Cerebellar cortex (tissue), 1 donor: ENCODE measurements at regions not wholly inside any gene's neighbourhood (a gene's known extent, or its start where the extent isn't known, plus 50 kb on each side); places are given as distances from the start of the nearest gene placed in this dataset.

ENCODE experiments used
- DNase-seq: peaks from one replicate; pipeline ENCODE4 v3.0.0-alpha.2; 2015; ENCODE audit warnings: low spot score

DNA sequence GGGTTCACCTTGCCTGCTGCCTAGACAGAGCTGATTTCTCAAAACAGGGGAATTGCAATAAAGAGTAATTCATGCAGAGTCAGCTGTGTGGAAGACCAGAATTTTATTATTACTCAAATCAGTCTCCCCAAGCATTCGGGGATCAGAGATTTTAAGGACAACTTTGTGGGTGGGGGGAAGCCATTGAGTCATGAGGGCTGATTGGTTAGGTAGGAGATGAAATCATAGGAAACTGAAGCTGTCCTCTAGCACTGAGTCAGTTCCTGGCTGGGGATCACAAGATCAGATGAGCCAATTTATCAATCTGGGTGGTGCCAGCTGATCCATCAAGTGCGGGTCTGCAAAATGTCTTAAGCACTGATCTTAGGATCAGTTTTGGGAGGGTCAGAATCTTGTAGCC is 159.1 kb upstream of the MAP1B start:
- no peak for DNase-seq

DNA sequence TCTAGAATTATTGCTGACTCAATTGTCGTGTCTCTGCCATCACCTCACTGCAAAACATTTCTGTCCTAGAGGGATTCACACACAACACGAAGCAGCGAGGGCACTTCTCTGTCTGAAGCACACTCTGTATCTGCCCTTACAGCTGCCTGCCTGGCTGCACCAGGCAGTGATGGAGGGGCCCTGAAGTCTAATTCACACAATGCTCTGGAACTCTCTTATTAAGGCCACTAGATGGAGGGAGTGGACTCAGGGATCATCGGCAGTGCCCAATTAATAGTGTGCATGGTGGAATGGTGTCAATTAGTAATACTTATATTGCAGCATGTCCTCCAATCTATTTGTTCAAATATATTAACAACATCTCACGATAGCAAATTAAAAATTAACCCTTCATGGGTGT is 157.5 kb upstream of the MAP1B start:
- no peak for DNase-seq

DNA sequence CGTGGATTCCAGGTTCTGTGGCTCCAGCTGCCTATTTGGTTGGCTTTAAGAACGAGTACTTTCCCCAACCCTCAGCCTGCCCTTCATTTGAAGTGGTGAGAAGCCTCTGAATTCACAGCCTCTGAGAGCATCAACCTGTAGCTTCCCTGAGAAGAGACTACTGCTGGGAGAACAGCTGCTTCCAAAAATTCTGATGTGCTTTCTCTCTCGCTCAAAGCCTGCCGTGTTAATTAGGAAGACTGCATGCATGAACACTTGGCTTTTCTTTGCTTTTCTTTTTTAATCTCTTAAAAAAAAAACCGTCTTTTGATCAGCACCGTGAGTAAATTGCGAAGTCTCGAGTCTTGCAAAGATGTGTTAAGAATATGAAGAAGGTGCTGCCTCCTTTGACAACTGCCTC is 153.4 kb upstream of the MAP1B start:
- peak; percentile 32 for DNase-seq

DNA sequence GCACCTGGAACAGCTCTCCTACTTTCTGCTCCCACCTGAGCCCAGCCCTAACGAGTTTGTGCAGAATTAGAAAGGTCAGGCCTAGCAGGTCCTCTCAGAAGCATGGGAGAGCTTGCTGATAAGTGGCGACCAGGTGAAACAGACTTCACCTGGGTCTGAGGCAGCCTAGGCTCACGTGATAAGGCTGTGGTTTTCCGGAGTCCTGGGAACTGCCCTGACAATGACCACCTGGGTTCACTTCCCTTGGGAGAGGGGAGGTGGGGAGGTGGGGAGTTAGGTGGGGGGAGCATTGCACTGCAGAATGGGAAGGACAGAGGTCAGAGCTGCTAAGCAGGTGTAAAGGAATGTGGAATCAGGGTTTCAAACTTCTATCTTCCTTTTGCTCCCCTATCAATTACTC is 152.9 kb upstream of the MAP1B start:
- DNase-seq, result no peak

DNA sequence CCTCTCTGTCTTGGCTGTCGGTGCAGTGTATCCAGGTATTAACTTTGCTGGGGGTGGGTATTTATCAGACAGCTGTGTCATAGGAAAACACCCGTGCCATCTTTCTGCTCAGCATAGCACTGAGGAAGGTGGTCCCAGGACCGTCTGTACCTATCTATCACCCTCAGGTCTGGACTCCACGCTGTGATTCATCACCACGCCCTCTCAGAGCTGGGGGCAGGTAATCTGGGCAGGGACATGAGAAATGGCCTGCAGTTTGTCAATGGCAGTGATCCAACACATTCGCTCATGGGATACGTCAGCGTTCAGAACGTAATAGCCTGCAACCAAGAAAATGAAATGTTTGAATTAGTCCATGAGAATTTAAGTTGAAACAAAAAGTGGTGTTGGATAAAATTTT is 151.6 kb upstream of the MAP1B start:
- no peak for DNase-seq

DNA sequence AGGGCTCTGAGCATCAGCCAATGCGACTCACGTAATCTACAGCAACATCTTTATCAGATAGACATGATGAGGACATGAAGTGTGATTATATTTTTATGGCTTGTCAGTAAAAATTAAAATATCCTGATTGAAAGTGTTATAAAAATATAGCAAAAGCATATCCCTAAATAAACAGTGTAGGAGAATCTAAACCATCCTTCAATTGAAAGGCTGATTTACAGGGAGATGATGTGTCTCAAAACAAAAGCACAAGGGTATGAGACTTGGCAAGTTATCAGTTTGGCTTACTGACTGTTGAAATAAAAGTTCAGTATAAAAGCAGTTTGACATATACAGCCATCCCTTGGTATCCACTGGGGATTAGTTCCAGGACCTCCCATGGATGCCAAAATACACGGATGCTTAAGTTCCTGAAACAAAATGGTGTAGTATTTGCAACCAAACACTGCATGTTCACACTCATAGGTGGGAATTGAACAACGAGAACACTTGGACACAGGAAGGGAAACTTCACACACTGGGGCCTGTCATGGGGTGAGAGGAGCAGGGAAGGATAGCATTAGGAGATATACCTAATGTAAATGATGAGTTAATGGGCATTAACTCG is 149.9 kb upstream of the MAP1B start:
- no peak for DNase-seq

DNA sequence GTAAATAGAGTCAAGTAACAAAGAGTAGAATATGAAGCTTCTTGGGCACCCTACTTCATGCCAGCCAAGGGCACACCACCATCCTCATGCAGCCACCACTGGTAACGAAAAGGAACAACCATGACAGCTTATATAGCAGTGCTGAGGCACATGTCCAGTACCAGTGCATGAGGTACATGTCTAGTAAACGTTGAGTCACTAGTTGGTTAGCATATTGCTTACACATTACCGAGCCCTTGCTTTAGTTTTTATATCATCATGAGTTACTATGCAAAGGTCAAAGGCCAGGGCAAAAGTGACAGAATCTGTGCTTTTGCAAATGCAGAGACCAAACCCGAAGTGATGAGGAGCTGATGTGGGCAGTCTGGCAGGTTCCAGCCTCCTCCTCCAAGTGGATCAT is 147.1 kb upstream of the MAP1B start:
- no peak for DNase-seq

DNA sequence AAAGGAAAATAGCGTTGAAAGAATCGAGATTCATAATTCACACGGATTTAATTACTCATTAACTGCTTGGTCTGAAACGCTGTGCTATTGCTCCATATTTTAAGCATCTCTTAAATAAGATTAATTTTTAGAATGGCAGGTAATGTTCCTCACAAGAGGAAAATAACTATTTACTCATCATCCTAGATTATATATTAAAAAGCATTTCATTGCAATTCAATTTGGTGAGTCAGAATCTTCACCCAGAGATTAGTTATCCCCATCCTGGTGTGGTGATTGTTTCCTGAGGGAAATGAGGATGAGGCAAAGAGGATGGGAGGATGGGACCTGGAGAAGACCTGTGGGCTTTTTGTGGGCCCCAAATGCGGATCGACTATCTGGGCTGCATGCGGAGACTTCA is 145.5 kb upstream of the MAP1B start:
- DNase-seq, result no peak

DNA sequence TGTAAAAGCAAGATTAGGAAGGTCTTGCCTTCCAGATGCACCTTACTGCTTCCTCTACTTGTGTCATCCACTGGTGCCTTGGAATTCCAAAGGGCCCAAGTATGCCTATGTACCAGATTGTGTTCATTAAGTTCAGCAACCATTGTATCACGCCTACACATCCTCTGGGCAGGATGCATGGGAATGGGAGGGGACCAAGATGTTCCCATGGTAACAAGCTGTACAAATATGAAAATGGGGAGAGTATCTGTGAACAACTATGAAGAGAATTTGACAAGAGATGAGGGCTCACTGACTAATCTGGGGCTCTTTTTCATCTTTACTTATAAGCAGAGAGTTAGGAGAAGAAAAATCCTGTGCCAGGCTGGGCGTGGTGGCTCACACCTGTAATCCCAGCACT is 137.8 kb upstream of the MAP1B start:
- no peak for DNase-seq

DNA sequence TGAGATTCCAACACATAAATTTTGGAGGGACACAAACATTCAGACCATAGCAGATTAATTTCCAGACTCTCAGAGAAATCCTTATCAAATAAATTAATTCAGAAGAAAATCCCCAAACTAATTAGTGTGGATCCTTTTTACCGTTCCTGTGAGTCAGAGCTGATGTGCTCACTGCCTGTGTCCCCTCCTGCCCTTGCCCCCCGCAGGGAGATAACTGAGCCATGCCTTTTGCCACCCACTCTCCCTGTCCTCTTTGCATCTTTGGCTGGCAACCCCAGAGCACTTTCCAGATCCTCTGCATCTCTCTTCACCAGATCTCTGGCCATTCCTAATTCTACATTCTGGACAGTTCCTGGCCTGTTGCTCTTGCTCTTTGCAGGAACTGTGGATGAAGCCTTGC is 135.4 kb upstream of the MAP1B start:
- no peak for DNase-seq

DNA sequence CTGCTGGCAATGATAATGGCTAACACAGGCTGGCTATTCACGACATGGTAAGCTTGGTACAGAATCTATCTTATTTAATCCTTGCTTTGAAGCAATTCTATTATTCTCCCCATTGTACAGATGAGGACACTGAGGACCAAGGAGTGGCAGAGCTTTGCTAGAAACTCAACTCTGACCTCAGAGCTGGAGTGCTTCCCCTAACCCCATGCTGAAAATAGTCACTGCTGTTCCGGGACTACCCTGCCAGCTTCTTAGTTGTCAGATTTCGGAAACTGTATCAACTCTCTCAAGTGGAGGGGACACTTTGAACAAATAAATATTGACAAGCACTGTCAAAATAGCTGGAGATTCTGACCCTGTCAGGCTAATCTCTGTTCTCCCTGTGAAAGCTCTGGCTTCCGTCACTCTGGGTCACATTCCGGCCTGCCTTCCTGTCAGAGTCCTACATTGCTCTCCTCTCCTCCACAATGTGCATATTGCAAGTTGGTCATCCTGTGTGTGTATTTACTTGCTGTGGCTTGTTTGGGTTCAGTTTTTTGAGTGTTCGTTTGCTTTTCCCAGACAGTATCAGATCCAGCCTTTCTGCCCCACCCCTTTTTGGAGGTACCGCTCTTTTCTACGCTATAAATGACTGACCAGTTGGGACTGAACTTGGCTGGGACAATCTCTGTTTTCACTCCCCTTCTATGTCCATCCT is 134.3 kb upstream of the MAP1B start:
- DNase-seq, result no peak

DNA sequence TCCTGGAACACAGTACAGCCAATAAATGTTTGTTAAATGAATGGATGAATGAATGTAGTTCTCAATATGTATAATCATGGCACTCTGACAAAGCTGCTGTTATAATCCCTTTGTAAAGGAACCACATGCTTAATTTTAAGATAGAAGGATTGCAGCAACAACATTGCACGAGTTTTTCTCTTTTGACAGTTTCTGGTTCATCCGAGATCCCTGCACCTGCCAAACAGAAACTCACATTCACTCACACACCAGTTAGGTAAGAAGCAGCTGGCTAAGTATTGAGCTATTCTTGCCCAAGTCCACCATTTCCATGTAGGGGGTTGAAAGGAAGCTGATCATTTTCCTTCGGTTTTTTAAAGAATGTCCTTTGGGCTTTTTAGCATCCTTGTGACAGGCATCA is 133.7 kb upstream of the MAP1B start:
- peak; percentile 12 for DNase-seq

DNA sequence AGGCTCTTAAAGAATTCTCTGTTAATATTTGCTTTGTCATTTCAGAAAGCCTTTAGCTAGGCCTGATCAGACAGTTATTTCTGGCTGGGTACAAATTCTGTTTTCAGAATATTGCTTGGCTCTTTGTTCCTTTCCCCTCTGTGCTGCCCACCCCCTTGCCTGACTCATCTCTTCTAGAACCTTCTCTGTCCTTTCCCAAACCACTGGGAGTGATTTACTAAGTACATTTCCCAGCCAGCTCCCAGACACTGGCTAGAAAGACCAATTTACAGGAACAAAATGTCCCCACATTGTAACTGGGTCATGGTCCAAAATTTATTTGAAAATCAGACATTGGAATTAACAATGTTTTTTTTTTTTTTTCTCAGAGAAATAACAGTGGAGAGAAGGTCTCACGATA is 133.1 kb upstream of the MAP1B start:
- DNase-seq, result no peak

DNA sequence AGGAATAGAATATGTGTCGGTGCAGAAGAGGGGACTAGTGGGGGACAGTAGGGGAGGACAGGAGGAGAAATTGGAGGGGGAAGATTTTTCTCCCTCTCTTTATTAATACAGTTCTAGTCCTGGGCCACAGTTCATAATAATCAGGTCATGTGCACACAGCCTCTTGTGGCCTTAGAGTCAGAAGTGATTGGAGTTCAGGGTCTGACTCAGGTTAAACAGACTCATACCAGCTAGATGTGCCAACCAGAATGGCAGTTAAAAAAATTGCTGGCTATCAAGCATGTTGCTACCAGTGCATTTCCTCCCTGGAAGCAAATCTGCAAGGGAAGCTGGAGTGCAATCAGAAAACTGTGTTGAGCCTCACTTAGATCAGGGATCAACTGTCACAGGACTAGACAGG is 132.7 kb upstream of the MAP1B start:
- no peak for DNase-seq

DNA sequence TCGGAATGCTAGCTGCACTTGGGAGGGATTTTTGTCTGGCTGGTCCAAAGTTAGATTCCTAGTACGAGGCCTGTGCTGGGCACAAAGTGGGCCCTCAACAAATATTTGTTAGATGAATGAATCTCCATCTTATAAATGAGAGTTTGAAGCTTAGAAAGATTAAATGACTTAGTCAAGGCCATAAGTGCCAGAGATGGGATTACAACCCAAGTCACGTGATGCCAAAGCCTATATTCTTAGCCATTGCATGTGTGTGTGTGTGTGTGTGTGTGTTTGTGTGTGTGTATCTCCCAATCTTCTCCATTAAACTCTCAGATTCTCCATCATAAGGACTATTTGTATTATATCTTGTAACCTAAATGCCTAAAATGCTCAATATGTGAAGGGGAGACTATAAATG is 130.8 kb upstream of the MAP1B start:
- no peak for DNase-seq

DNA sequence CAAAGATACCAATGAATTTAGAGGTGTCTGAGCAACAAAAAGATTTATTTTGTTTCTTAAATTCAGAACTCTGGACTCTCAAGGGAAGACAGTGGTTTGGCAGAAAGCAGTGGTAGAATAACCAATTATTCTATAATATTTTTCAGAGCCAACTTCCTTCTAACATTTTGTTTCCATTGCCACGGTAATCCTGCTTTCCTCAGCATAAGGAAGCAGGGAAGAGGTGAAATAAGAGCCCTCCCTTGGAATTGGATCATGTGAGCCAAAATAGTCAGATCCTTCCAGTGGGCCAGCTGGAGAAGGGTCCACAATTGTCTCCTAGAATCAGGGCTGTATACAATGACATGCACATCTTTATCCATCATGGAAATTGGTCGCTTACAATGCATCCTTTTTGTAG is 130.0 kb upstream of the MAP1B start:
- no peak for DNase-seq

DNA sequence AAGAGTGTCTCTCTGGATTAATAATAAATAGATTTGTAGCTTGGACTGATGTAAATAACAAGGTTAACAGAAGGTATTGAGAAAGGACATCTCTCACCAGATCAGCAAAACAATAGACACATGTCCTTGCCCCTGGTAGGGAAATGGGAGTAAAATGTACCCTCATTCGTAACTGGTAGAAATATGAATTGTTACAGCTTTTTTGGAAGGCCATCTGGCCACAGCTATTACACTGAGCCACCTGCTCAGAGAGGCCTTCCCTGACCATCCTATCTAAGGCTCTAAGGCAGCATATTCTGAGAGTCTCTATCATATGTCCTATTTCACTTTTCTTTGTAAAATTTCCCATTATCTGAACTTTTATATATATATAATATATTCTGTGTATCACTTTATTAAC is 129.1 kb upstream of the MAP1B start:
- peak; percentile 63 for DNase-seq

DNA sequence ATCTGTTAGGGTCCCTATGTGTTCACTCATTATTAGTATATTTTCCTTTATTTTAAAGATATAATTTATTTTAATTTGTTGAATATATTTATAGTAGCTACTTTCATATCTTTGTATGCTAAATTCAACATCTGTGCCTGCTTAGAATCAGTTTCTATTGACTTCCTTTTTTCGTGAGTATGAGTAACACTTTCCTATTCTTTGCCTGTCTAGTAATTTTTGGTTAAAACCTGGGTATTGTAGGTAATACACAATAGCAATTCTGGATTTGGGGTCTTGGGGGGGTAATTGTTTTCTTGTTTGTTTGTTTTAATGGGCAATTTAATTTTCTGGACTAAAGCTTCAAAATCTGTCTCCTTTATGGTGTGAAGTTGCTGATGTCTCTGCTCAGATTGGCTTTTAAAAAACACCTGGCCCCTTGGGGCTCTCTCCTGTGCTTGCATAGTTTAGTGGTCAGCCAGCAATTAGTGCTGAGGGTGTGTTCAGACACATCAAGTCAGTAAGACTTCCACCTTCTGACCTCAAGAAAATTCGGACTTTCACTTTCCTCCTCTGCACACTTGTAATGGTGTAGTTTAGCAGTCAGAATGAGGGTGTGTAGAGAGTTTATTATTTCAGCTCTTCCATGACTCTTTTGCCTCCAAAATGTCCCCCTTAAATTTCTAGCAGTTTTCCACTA is 124.4 kb upstream of the MAP1B start:
- DNase-seq, result no peak

DNA sequence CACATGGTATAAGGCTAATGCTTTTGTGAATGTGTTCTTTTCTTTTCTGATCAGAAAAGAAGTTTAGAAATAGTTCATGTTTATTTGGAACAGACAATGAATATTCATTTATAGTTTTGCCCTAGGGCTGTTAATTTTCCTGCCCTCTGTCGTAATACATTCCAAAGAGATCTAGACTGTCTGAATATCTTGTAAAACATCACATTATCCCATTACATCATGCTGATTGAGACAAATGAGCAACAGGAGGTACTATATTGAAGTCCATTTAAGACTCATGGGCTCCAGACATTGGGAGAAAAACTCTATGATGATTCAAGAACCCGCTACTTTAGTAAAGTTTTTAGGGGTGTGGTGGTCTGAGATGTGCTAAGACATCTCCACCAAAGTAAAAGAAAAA is 121.2 kb upstream of the MAP1B start:
- DNase-seq, result no peak

DNA sequence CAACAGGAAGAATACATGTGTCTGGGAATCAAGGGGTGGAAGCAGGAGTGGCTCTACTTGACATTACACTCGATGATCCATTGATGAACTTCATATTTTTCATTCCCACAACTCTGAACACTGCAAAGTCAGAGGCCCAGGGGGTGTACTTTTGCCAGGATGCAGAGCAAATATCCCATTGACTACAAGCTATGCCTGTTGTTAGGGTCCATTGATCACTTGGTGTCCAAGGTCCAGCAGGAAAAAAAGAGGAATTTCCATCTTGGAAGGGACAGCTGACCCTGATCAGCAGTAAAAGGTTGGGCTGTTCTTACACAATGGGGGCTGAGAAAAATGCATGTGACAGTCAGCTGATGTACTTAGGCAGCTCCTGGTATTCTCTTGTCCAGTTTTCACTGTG is 118.5 kb upstream of the MAP1B start:
- no peak for DNase-seq

DNA sequence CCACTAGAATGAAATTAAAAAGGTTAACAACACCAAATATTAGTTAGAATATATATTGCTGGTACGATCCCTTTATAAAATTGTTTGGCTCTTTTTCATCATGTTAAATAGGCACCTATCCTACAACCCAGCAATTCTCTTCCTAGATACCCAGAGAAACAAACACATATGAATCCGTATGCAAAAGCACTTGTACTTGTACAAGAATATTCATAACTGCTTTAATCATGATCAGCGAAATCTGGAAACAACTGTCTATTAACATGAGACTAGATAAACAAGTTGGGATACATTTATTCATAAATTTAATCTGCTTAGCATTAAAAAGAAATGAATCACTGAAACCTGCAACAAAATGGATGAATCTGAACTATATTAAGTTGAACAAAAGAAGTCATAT is 113.7 kb upstream of the MAP1B start:
- no peak for DNase-seq

DNA sequence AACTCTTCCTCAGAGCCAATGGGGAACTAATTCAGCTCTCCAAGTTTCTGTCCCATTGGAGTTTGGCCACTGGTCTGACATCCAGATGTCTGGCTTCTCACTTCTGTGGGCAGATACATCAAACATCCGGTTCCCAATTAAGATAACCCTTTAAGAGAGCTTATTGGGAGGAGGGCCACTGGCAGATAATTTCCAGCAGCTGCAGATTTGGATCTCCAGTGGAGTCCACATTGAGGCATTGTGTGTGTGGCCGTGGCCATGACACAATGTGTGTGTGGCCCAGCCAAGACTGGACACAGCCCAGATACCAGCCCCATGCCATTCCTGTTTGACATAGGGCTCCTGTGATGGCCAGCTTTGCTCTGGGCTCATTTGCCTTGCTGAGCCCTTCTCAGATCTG is 110.5 kb upstream of the MAP1B start:
- no peak for DNase-seq

DNA sequence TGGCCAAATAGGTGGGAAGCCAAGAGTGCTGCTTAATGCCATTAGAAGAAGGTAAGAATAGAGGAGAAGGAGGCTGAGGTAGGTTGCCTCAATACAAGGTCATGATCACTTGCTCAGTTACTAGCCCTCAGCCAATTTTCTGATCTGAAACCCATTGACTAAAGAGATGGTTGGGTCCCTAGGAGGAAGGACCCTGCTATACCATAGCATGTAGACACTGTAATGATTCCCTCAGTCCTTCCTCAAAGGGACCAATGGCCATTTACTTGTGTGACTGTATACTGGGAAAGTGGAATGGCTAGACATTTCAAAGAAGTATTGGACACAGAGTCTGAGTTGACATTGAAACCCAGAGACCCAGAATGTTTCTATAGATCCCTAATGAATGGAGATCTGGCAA is 108.5 kb upstream of the MAP1B start:
- no peak for DNase-seq

DNA sequence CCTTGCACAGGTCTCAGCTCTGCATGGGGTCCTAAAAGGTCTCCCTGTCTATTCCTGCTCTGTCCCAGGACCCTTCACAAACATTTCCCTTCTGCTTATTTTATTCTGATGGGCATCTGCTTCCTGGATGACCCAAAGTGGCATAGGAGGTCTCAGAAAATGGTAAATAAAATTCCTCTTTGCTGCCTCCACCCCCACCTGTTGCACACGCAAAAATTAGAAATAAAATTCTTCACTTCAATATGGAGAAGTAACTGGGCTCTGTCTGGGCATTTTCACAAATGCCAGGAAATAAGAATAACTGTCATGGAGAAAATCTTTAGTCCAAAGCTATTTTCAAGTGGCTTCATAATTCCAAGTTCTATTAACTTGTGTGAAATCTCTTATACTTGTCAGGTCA is 106.6 kb upstream of the MAP1B start:
- DNase-seq, result no peak
